ENCODE measurements at regions not wholly inside any gene's neighbourhood (a gene's known extent, or its start where the extent isn't known, plus 50 kb on each side); places are given as distances from the start of the nearest gene placed in this dataset.
A peak's percentile ranks its signal among the peaks of the same experiment; 100 is the strongest.

GRCh38 chr12:114933428-114934160, 249.6 kb upstream of the TBX3 start:
- Histone ChIP-seq H2BK120ac (replicated peaks; ENCODE audit: low read depth, low read length) (no peak overlapping the region), H4K5ac (ENCODE audit: insufficient read length, low read depth, low read length) (no peak overlapping the region), H2BK15ac (ENCODE audit: low read length) (no peak overlapping the region), H2BK20ac (ENCODE audit: low read length) (no peak overlapping the region), H3K23me2 (ENCODE audit: low read depth, low read length) (no peaks in the 10 kb centered on the region), H3K79me1 (ENCODE audit: low read depth, low read length) (no peaks in the 10 kb centered on the region), H2AK5ac (ENCODE audit: low read depth, low read length) (no peak overlapping the region), H3K4ac (replicated peaks; ENCODE audit: insufficient read length, low read depth, low read length) (no peak overlapping the region), H3K23ac (ENCODE audit: insufficient read length) (no peak overlapping the region), H3K9me3 (ENCODE audit: insufficient read depth in 2 of 2, low read depth in 1 of 2, low read length in 1 of 2) (peaks cover 0 to 4% of the 10 kb centered on the region in 2 experiments; a peak in 1 of 4 replicates), H3K9ac (replicated peaks in 1 of 4; ENCODE audit: extremely low read depth in 1 of 4, low read depth in 3 of 4, low read length in 3 of 4) (no peak overlapping the region), H3K14ac (ENCODE audit: insufficient read length) (no peak overlapping the region), H3K79me2 (ENCODE audit: control insufficient read depth in 1 of 2, insufficient read depth in 2 of 2, low read length in 2 of 2) (no peaks in the 10 kb centered on the region; a peak in 1 of 4 replicates), H2AFZ (ENCODE audit: low read length) (no peak overlapping the region), H4K20me1 (replicated peaks in 1 of 2; ENCODE audit: control insufficient read depth in 1 of 2, insufficient read depth in 2 of 2, low read length in 2 of 2) (no peaks in the 10 kb centered on the region), H2BK5ac (ENCODE audit: low read depth, low read length) (no peak overlapping the region), H3K4me1 (replicated peaks in 1 of 4; ENCODE audit: control insufficient read depth in 3 of 4, insufficient read depth in 4 of 4, low read length in 3 of 4) (no peaks in the 10 kb centered on the region), H3K4me2 (ENCODE audit: insufficient read depth in 1 of 2, low read depth in 2 of 2, low read length in 2 of 2) (no peak overlapping the region), H3K56ac (replicated peaks; ENCODE audit: insufficient read length, low read depth, low read length) (no peak overlapping the region), H4K8ac (ENCODE audit: extremely low read depth, insufficient read depth, low read length) (no peak overlapping the region), H3K4me3 (ENCODE audit: extremely low read depth in 1 of 4, insufficient read depth in 2 of 4, low read depth in 3 of 4, low read length in 4 of 4) (no peak overlapping the region), H2BK12ac (ENCODE audit: low read depth, low read length) (no peak overlapping the region), H3K27ac (ENCODE audit: low read depth, low read length) (no peak overlapping the region), H3K36me3 (ENCODE audit: control insufficient read depth in 2 of 4, insufficient read depth in 4 of 4, low read length in 3 of 4) (no peaks in the 10 kb centered on the region), H4K91ac (replicated peaks; ENCODE audit: insufficient read length, low read length) (peak overlapping the region; percentile 42), H3K27me3 (replicated peaks in 1 of 4; ENCODE audit: control insufficient read depth in 3 of 4, extremely low read depth in 1 of 4, insufficient read depth in 3 of 4, low read length in 3 of 4) (no peaks in the 10 kb centered on the region), H3K18ac (ENCODE audit: extremely low read depth, low read length) (no peak overlapping the region)
- CTCF ChIA-PET (ENCODE audit: partially characterized antibody), result interaction anchor here (1.4 to 2.4 kb wide), 3 partner anchors 14 to 233 kb away, joined by 6 to 12 read pairs (median 6); no protein-coding TSS in a partner anchor
- POLR2A ChIA-PET (ENCODE audit: partially characterized antibody), result interaction anchor here (0.6 to 1.0 kb wide), 2 partner anchors 8 to 79 kb away, joined by 3 read pairs; no protein-coding TSS in a partner anchor
- WGBS, 2 experiments (ENCODE audit: extremely low coverage in 1 of 2, insufficient coverage in 1 of 2, insufficient read length in 1 of 2, insufficient replicate concordance in 2 of 2, low coverage in 1 of 2, low lambda C conversion rate in 2 of 2, missing lambda C conversion rate in 1 of 2), result 90% methylated on average over 6 of the region's 6 CpGs; no CpG with 5 or more reads in 1 of the 2 experiments
- DNase-seq (ENCODE audit: low read depth in 1 of 2, low spot score in 2 of 2), result no peak
- no peak for FAIRE-seq
- TF ChIP-seq TEAD4 (IDR thresholded peaks at IDR 0.05; ENCODE audit: low read depth, low read length), result no peak
- no peak for TF ChIP-seq CEBPB (IDR thresholded peaks at IDR 0.05; ENCODE audit: low read depth, low read length)
- no peak for TF ChIP-seq EGR1 (IDR thresholded peaks at IDR 0.05; ENCODE audit: borderline replicate concordance, low read depth, low read length)
- no peak for TF ChIP-seq E2F6 (IDR thresholded peaks at IDR 0.05)
- TF ChIP-seq EP300 (IDR thresholded peaks at IDR 0.05; ENCODE audit: borderline replicate concordance in 1 of 2, low read depth in 2 of 2, low read length in 2 of 2), result no peak
- TF ChIP-seq FOSL1 (IDR thresholded peaks at IDR 0.05; ENCODE audit: insufficient read depth, low read depth, low read length), result no peak
- TF ChIP-seq CHD1 (IDR thresholded peaks at IDR 0.05; ENCODE audit: low read depth, low read length), result no peak
- no peak for TF ChIP-seq KDM4A (IDR thresholded peaks at IDR 0.05; ENCODE audit: low read depth, low read length, severe bottlenecking)
- TF ChIP-seq HDAC6 (IDR thresholded peaks at IDR 0.05; ENCODE audit: low read depth, low read length), result no peak
- no peak for TF ChIP-seq TBP (IDR thresholded peaks at IDR 0.05; ENCODE audit: low read depth, low read length)
- no peak for TF ChIP-seq ATF2 (IDR thresholded peaks at IDR 0.05; ENCODE audit: low read length)

Measured in H1 (cell line).